Myocyte (in vitro differentiated cells): ENCODE measurements at regions not wholly inside any gene's neighbourhood (a gene's known extent, or its start where the extent isn't known, plus 50 kb on each side); places are given as distances from the start of the nearest gene placed in this dataset.

Source experiments
- DNase-seq: peaks from one replicate; pipeline ENCODE4 v3.0.0-alpha.2; 2012; ENCODE audit warnings: low read depth

- DNase-seq: no peak
Observed at GRCh38 chr1:53378061-53378460, 50.2 kb upstream of the LRP8 start.

- no peak for DNase-seq
Observed at GRCh38 chr1:53378932-53379661, 51.2 kb upstream of the LRP8 start.

GRCh38 chr1:53379662-53380002 is 51.8 kb upstream of the LRP8 start:
- no peak for DNase-seq

- DNase-seq: no peak
Observed at GRCh38 chr1:53380296-53380695, 52.4 kb upstream of the LRP8 start.

- DNase-seq: peak; percentile 18
Observed at GRCh38 chr1:53381790-53382401, 54.0 kb upstream of the LRP8 start.

- DNase-seq: no peak
Observed at GRCh38 chr1:53383136-53383870, 55.4 kb upstream of the LRP8 start.

- no peak for DNase-seq
Observed at GRCh38 chr1:53384796-53385195, 56.9 kb upstream of the LRP8 start.

GRCh38 chr1:53385276-53386225 is 57.7 kb upstream of the LRP8 start:
- no peak for DNase-seq

- no peak for DNase-seq
Observed at GRCh38 chr1:53388963-53389362, 61.1 kb upstream of the LRP8 start.

GRCh38 chr1:53390261-53390660 is 62.4 kb upstream of the LRP8 start:
- DNase-seq: no peak

GRCh38 chr1:53390736-53391135 is 62.9 kb upstream of the LRP8 start:
- DNase-seq: no peak

GRCh38 chr1:53391296-53391695 is 63.4 kb upstream of the LRP8 start:
- DNase-seq: no peak

GRCh38 chr1:53391982-53392381 is 64.1 kb upstream of the LRP8 start:
- DNase-seq: no peak

GRCh38 chr1:53392460-53392859 is 64.6 kb upstream of the LRP8 start:
- DNase-seq: no peak

GRCh38 chr1:53393325-53393792 is 65.5 kb upstream of the LRP8 start:
- DNase-seq: peak; percentile 87

GRCh38 chr1:53394306-53394705 is 64.9 kb upstream of the DMRTB1 start:
- DNase-seq: no peak

- DNase-seq: no peak
Observed at GRCh38 chr1:53395671-53396215, 63.5 kb upstream of the DMRTB1 start.

GRCh38 chr1:53396573-53397268 is 62.5 kb upstream of the DMRTB1 start:
- DNase-seq: no peak

- no peak for DNase-seq
Observed at GRCh38 chr1:53398091-53398490, 61.1 kb upstream of the DMRTB1 start.

- no peak for DNase-seq
Observed at GRCh38 chr1:53398576-53399365, 60.4 kb upstream of the DMRTB1 start.
